Rectal smooth muscle tissue (tissue), 1 donor: ENCODE measurements at regions not wholly inside any gene's neighbourhood (a gene's known extent, or its start where the extent isn't known, plus 50 kb on each side); places are given as distances from the start of the nearest gene placed in this dataset.

ENCODE experiments used
- H3K27ac ChIP-seq: one replicate; pipeline ENCODE4 v1.7.0; 2013; ENCODE audit warnings: low read depth, low read length, inconsistent platforms
- H3K27me3 ChIP-seq: one replicate; pipeline ENCODE4 v1.7.0; 2013; ENCODE audit warnings: low read length; ENCODE audit not compliant: control insufficient read depth, insufficient read depth
- H3K36me3 ChIP-seq: one replicate; pipeline ENCODE4 v1.7.0; 2013; ENCODE audit warnings: low read length; ENCODE audit not compliant: control insufficient read depth, insufficient read depth
- H3K4me1 ChIP-seq: one replicate; pipeline ENCODE4 v1.7.0; 2013; ENCODE audit warnings: low read length; ENCODE audit not compliant: control insufficient read depth, insufficient read depth
- H3K4me3 ChIP-seq: one replicate; pipeline ENCODE4 v1.7.0; 2013; ENCODE audit warnings: low read length
- H3K9ac ChIP-seq: one replicate; pipeline ENCODE4 v1.7.0; 2013; ENCODE audit warnings: low read length

DNA sequence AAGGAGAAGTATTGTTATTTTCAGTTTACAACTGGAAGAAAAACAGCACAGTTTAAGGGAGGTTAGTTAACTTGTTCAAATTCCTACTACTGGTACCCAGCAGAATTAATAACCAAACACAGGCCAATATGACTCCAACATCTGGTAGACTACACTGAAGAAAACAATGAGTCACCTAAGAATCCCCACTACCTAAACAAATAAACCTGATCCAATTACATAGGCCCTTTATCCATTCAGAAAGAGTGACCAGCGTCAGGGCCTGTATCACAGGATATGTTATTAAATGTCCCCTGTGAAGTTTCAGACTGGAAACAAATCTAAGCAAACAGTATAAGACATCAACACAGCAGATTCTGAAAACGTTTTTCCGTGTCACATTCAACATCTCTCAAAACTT lies 492.5 kb upstream of the INTU start:
- Histone ChIP-seq H3K4me1 (peaks cover 2% of the 10 kb centered on the region), H3K9ac (no peak overlapping the region), H3K27me3 (no peaks in the 10 kb centered on the region), H3K27ac (no peak overlapping the region), H3K4me3 (no peak overlapping the region), H3K36me3 (no peaks in the 10 kb centered on the region)

GRCh38 chr4:127141856-127142255 lies 490.9 kb upstream of the INTU start:
- Histone ChIP-seq H3K4me3 (no peak overlapping the region), H3K27me3 (no peaks in the 10 kb centered on the region), H3K27ac (no peak overlapping the region), H3K36me3 (no peaks in the 10 kb centered on the region), H3K9ac (no peak overlapping the region), H3K4me1 (peaks cover 6% of the 10 kb centered on the region)

DNA sequence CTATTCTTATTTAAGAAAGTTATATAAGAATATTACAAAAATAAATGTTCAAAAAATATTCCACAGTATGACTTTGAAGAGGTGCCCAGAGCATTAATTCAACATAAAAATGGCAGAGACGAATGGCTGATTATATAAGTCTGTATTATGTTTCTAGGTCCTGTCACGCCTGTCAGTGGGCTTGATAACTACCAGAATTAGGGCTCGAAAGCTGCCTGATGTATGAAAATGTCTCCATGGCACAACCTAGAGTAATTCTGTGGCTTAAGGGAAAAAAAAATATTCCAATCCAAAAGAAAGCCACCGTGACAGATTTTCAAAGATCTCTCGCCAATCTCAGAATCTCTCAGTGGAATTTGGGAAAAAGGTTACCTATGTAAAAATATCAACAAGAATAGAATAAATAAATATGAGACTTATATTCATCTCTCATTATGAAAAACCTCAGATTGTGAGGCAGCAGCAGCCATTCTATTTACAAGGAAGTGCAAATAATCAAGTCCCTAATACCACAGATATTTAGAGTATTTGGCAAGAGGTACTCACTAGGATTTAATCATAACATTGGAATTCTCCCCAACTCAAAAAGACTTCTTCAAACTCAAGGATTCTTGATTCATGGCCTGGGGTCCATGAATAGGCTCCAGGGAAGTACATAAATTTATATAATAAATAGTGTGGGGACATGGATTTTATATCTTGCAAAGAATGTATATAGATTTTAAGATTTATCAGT lies 489.1 kb upstream of the INTU start:
- peaks cover 6% of the 10 kb centered on the region for H3K4me1 ChIP-seq
- no peaks in the 10 kb centered on the region for H3K27me3 ChIP-seq
- H3K36me3 ChIP-seq: no peaks in the 10 kb centered on the region
- H3K27ac ChIP-seq: no peak overlapping the region
- H3K9ac ChIP-seq: no peak overlapping the region
- H3K4me3 ChIP-seq: no peak overlapping the region

DNA sequence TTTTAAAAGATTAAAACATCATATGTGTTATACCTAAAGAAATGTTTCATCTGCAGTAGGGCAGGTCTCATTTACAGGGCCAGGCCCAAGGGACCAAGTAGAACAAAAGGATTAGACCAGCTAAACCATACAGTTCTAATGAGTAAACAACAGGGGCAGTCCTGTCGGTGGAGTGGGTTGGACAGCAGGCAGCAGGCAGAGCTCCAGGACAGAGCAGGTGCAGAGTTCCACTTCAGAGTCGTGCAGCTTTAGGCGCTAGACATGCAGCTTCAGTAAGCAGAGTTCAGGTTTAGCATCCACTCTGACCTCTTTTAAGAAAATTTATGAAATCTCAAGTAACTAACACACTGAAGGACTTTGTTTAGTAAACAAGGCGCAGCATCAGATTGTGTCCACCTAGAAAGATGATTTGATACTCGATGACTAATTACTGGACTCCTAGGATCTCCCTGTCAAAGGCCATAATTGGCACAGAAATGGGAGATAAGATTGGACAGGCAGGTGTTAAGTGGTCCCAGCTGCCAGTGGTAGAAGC lies 487.7 kb upstream of the INTU start:
- no peak overlapping the region for H3K4me3 ChIP-seq
- H3K27ac ChIP-seq: no peak overlapping the region
- H3K9ac ChIP-seq: no peak overlapping the region
- no peaks in the 10 kb centered on the region for H3K36me3 ChIP-seq
- peaks cover 6% of the 10 kb centered on the region for H3K4me1 ChIP-seq
- H3K27me3 ChIP-seq: no peaks in the 10 kb centered on the region

DNA sequence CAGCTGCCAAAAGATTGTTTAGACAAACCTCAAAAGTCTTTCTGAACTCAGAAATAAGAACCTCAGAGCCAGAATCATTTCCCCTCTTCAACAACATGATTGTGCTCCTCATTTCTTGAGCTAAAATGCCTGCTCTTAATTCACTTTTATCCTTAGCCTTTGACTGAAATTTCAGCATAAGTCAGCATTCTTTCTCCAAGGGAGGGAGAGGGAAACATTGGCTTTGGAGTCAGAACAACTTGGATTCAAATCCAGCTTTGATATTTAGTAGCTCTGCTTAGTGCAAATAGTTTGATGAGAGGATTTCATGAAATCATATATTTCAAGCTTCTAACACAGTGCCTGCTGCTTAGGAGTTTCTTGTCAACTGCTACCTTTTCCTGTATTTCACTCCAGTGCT lies 484.6 kb upstream of the INTU start:
- H3K9ac ChIP-seq: no peak overlapping the region
- no peak overlapping the region for H3K4me3 ChIP-seq
- H3K27me3 ChIP-seq: no peaks in the 10 kb centered on the region
- peaks cover 6% of the 10 kb centered on the region for H3K4me1 ChIP-seq
- no peaks in the 10 kb centered on the region for H3K36me3 ChIP-seq
- no peak overlapping the region for H3K27ac ChIP-seq

GRCh38 chr4:127149086-127149485 lies 483.7 kb upstream of the INTU start:
- Histone ChIP-seq H3K27me3 (no peaks in the 10 kb centered on the region), H3K4me1 (peaks cover 4% of the 10 kb centered on the region), H3K4me3 (no peak overlapping the region), H3K9ac (no peak overlapping the region), H3K36me3 (no peaks in the 10 kb centered on the region), H3K27ac (no peak overlapping the region)

DNA sequence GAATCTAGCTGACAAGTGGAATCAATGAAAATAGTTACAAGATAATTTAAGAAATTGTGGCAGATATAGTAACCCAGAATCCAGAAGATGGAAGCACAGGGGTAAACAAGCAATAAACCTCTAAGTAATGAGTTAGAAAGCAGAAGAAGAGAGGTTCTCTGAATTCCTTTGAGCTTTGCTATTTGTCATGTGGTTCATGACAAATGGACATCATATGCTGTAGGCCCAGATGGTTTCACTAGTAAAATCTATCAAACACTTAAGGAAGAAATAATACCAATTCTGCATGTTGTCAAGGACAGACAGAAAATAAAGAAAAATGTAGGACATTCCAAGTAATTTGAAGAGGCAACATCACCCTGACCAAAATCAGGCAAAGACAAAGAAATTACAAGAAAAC lies 480.8 kb upstream of the INTU start:
- Histone ChIP-seq H3K27me3 (no peaks in the 10 kb centered on the region), H3K4me3 (no peak overlapping the region), H3K36me3 (no peaks in the 10 kb centered on the region), H3K4me1 (no peaks in the 10 kb centered on the region), H3K27ac (no peak overlapping the region), H3K9ac (no peak overlapping the region)

- Histone ChIP-seq H3K27ac (no peak overlapping the region), H3K4me3 (no peak overlapping the region), H3K36me3 (no peaks in the 10 kb centered on the region), H3K27me3 (no peaks in the 10 kb centered on the region), H3K4me1 (no peaks in the 10 kb centered on the region), H3K9ac (no peak overlapping the region)
These were observed 477.6 kb upstream of the INTU start for GRCh38 chr4:127155116-127155515.

DNA sequence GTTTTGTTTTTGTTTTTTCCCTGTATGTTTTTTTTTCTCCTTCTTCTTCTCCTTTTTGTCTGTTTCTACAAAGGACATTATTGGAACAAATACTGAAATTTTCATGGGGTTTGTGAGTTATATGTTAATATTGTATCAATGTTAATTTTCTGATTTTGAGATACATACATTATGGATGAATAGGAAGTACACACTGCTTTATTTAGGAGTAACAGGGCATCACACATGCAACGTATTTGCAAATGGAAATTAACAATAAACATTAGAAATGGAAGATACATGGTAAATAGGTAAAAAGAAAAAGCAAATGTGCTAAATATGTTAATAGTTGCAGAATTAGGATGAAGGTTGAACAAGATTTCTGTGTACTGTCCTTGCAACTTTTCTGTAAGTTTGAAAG lies 477.2 kb upstream of the INTU start:
- no peak overlapping the region for H3K9ac ChIP-seq
- H3K27me3 ChIP-seq: no peaks in the 10 kb centered on the region
- H3K4me1 ChIP-seq: no peaks in the 10 kb centered on the region
- no peak overlapping the region for H3K4me3 ChIP-seq
- no peak overlapping the region for H3K27ac ChIP-seq
- H3K36me3 ChIP-seq: no peaks in the 10 kb centered on the region

GRCh38 chr4:127162741-127163140 lies 470.0 kb upstream of the INTU start:
- H3K4me1 ChIP-seq: no peaks in the 10 kb centered on the region
- H3K36me3 ChIP-seq: no peaks in the 10 kb centered on the region
- no peaks in the 10 kb centered on the region for H3K27me3 ChIP-seq
- H3K9ac ChIP-seq: no peak overlapping the region
- H3K27ac ChIP-seq: no peak overlapping the region
- H3K4me3 ChIP-seq: no peak overlapping the region

- H3K4me1 ChIP-seq: no peaks in the 10 kb centered on the region
- H3K27me3 ChIP-seq: no peaks in the 10 kb centered on the region
- H3K36me3 ChIP-seq: no peaks in the 10 kb centered on the region
- no peak overlapping the region for H3K27ac ChIP-seq
- no peak overlapping the region for H3K9ac ChIP-seq
- no peak overlapping the region for H3K4me3 ChIP-seq
These were observed 466.8 kb upstream of the INTU start for GRCh38 chr4:127165971-127166370.

DNA sequence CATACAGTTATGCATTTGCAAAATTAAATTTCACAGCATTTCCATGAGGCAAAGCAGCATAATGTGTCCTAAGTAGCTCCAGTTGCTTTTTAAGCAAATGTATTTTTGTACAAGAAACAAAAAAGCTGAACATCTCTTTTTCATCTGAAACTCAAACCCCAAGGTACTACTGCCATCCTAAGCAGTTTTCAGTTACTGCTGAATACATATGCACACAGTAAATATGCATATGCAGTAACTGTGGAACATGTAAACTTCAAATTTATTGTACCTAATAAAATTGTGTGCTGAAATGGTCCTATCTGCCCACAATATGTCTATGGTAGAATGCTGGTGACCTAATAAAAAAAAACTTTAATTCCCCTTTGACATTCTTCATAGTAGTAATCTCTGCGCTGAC lies 458.6 kb upstream of the INTU start:
- Histone ChIP-seq H3K27ac (no peak overlapping the region), H3K27me3 (no peaks in the 10 kb centered on the region), H3K36me3 (no peaks in the 10 kb centered on the region), H3K4me1 (no peaks in the 10 kb centered on the region), H3K9ac (no peak overlapping the region), H3K4me3 (no peak overlapping the region)

GRCh38 chr4:127174616-127175015 lies 458.1 kb upstream of the INTU start:
- H3K4me1 ChIP-seq: no peaks in the 10 kb centered on the region
- H3K27ac ChIP-seq: no peak overlapping the region
- H3K4me3 ChIP-seq: no peak overlapping the region
- H3K27me3 ChIP-seq: no peaks in the 10 kb centered on the region
- no peak overlapping the region for H3K9ac ChIP-seq
- no peaks in the 10 kb centered on the region for H3K36me3 ChIP-seq
